Activated CD4-positive, alpha-beta T cell treated with anti-CD3 and anti-CD28 coated beads, Interleukin-2, amount 50 U/mL, for 24 hours (primary cell): ENCODE measurements at regions not wholly inside any gene's neighbourhood (a gene's known extent, or its start where the extent isn't known, plus 50 kb on each side); places are given as distances from the start of the nearest gene placed in this dataset.

Experiments used
- DNase-seq, 2 donors: peaks; one replicate each; pipeline ENCODE4 v3.0.0-alpha.2; 2020; ENCODE audit warnings: low read depth in 1 of 2, low spot score in 1 of 2

- DNase-seq: no peak
Measured at GRCh38 chr13:99827011-99827772, 144.4 kb downstream of the ZIC5 start.

GRCh38 chr13:99823961-99824360 lies 147.6 kb downstream of the ZIC5 start:
- no peak for DNase-seq

- no peak for DNase-seq
Measured at GRCh38 chr13:99822820-99823219, 148.7 kb downstream of the ZIC5 start.

- DNase-seq: no peak
Measured at GRCh38 chr13:99821741-99822140, 149.8 kb downstream of the ZIC5 start.

- no peak for DNase-seq
Measured at GRCh38 chr13:99819967-99820366, 151.6 kb downstream of the ZIC5 start.

- no peak for DNase-seq
Measured at GRCh38 chr13:99816321-99816720, 155.2 kb downstream of the ZIC5 start.

- DNase-seq: no peak
Measured at GRCh38 chr13:99813336-99814095, 158.1 kb downstream of the ZIC5 start.

- DNase-seq: no peak
Measured at GRCh38 chr13:99812625-99813024, 158.9 kb downstream of the ZIC5 start.

GRCh38 chr13:99811067-99811700 lies 160.4 kb downstream of the ZIC5 start:
- no peak for DNase-seq

GRCh38 chr13:99809926-99810325 lies 161.6 kb downstream of the ZIC5 start:
- no peak for DNase-seq

GRCh38 chr13:99809496-99809895 lies 162.1 kb downstream of the ZIC5 start:
- no peak for DNase-seq

- DNase-seq: no peak
Measured at GRCh38 chr13:99808786-99809185, 162.8 kb downstream of the ZIC5 start.

- DNase-seq: no peak
Measured at GRCh38 chr13:99806671-99807070, 164.9 kb downstream of the ZIC5 start.

GRCh38 chr13:99805361-99805760 lies 166.2 kb downstream of the ZIC5 start:
- no peak for DNase-seq

- no peak for DNase-seq
Measured at GRCh38 chr13:99803141-99803540, 168.4 kb downstream of the ZIC5 start.

GRCh38 chr13:99802416-99802815 lies 169.2 kb downstream of the ZIC5 start:
- no peak for DNase-seq

GRCh38 chr13:99800951-99801350 lies 170.6 kb downstream of the ZIC5 start:
- DNase-seq: no peak

GRCh38 chr13:99800011-99800410 lies 171.6 kb downstream of the ZIC5 start:
- no peak for DNase-seq

GRCh38 chr13:99798756-99799155 lies 172.8 kb downstream of the ZIC5 start:
- no peak for DNase-seq

- DNase-seq: no peak
Measured at GRCh38 chr13:99797691-99798090, 173.9 kb downstream of the ZIC5 start.

- DNase-seq: no peak
Measured at GRCh38 chr13:99796175-99796819, 175.3 kb downstream of the ZIC5 start.
